Suppressor macrophage treated with lipopolysaccharide for 1 hour (primary cell): ENCODE measurements at regions not wholly inside any gene's neighbourhood (a gene's known extent, or its start where the extent isn't known, plus 50 kb on each side); places are given as distances from the start of the nearest gene placed in this dataset.

Source experiments
- DNase-seq, 3 donors: peaks; one replicate each; pipeline ENCODE4 v3.0.0-alpha.2; 2020 to 2022

- DNase-seq: no peak
These were observed 60.6 kb upstream of the CADM1 start for GRCh38 chr11:115564851-115565250.

GRCh38 chr11:115561116-115561515 lies 56.9 kb upstream of the CADM1 start:
- no peak for DNase-seq

- no peak for DNase-seq
These were observed 54.4 kb upstream of the CADM1 start for GRCh38 chr11:115558635-115559034.

- no peak for DNase-seq
These were observed 53.5 kb upstream of the CADM1 start for GRCh38 chr11:115557681-115558080.

GRCh38 chr11:115556984-115557383 lies 52.8 kb upstream of the CADM1 start:
- DNase-seq: no peak

- DNase-seq: no peak
These were observed 51.3 kb upstream of the CADM1 start for GRCh38 chr11:115555336-115556090.
